AG04450 (cell line): ENCODE measurements at regions not wholly inside any gene's neighbourhood (a gene's known extent, or its start where the extent isn't known, plus 50 kb on each side); places are given as distances from the start of the nearest gene placed in this dataset.

ENCODE experiments used
- CTCF ChIA-PET: fragments of 300-600, 350-600 bp; formaldehyde crosslinking; extraction: SDS; loops from one replicate; lab custom pipeline; 2022; ENCODE audit warnings: antibody characterized with exemption, inconsistent platforms; lab: Charles Lee
- POLR2A ChIA-PET: fragments of 350-600 bp; formaldehyde crosslinking; extraction: SDS; loops from one replicate; lab custom pipeline; 2021; ENCODE audit warnings: antibody characterized with exemption, inconsistent platforms; lab: Yijun Ruan, JAX
- DNase-seq: peaks from one replicate; pipeline ENCODE4 v3.0.0-alpha.2; 2011; ENCODE audit warnings: low read depth, low spot score
- H3K27ac ChIP-seq: one replicate; pipeline ENCODE4 v1.5.1; 2012; ENCODE audit warnings: low read depth, low read length, control low read depth
- H3K27me3 ChIP-seq: one replicate; pipeline ENCODE4 v1.6.0; 2012; ENCODE audit warnings: low read length; ENCODE audit not compliant: control insufficient read depth, insufficient read depth
- H3K4me3 ChIP-seq: 2 replicates; pipeline ENCODE4 v1.5.1; 2011; ENCODE audit warnings: mild to moderate bottlenecking, low read depth, low read length, control low read depth
- H3K9me3 ChIP-seq: 2 replicates; pipeline ENCODE4 v1.5.1; 2012; ENCODE audit warnings: low read length; ENCODE audit not compliant: control insufficient read depth, insufficient read depth
- CTCF ChIP-seq: IDR thresholded peaks from 2 replicates; pipeline ENCODE4 v1.5.1; 2011; ENCODE audit warnings: low read depth, low read length, control low read depth, inconsistent platforms

- CTCF ChIA-PET = no interaction called here
- no peaks in the 10 kb centered on the region for H3K27me3 ChIP-seq
Measured at GRCh38 chr4:110675426-110675825, 52.5 kb upstream of the PITX2 start.

GRCh38 chr4:110676241-110676640 lies 53.4 kb upstream of the PITX2 start:
- no peaks in the 10 kb centered on the region for H3K9me3 ChIP-seq
- H3K4me3 ChIP-seq = no peak overlapping the region
- CTCF ChIA-PET = interaction anchor here (0.6 kb wide), 1 partner anchor 26 kb away, joined by 3 read pairs; no protein-coding TSS in a partner anchor
- POLR2A ChIA-PET = no interaction called here
- TF ChIP-seq CTCF = no peak
- H3K27me3 ChIP-seq = no peaks in the 10 kb centered on the region
- H3K27ac ChIP-seq = no peak overlapping the region
- DNase-seq = no peak

More at GRCh38 chr4:110675426-110675825, 52.5 kb upstream of the PITX2 start:
- TF ChIP-seq CTCF = no peak
- POLR2A ChIA-PET = no interaction called here
- DNase-seq = no peak
- Histone ChIP-seq H3K9me3 (no peaks in the 10 kb centered on the region), H3K27ac (no peak overlapping the region), H3K4me3 (no peak overlapping the region)

- H3K4me3 ChIP-seq = no peak overlapping the region
- H3K9me3 ChIP-seq = no peaks in the 10 kb centered on the region
- no peak for DNase-seq
- no peaks in the 10 kb centered on the region for H3K27me3 ChIP-seq
- H3K27ac ChIP-seq = no peak overlapping the region
- ChIA-PET CTCF (no interaction called here), POLR2A (no interaction called here)
- TF ChIP-seq CTCF = no peak
Measured at GRCh38 chr4:110678517-110679227, 55.8 kb upstream of the PITX2 start.

- no peaks in the 10 kb centered on the region for H3K27me3 ChIP-seq
- H3K9me3 ChIP-seq = no peaks in the 10 kb centered on the region
- POLR2A ChIA-PET = no interaction called here
- CTCF ChIA-PET = no interaction called here
- DNase-seq = no peak
- no peak overlapping the region for H3K27ac ChIP-seq
- H3K4me3 ChIP-seq = no peak overlapping the region
- no peak for TF ChIP-seq CTCF
Measured at GRCh38 chr4:110680265-110680664, 57.4 kb upstream of the PITX2 start.

- TF ChIP-seq CTCF = no peak
- no peaks in the 10 kb centered on the region for H3K27me3 ChIP-seq
- no peak overlapping the region for H3K4me3 ChIP-seq
- ChIA-PET POLR2A (no interaction called here), CTCF (interaction anchor here (1.0 kb wide), 1 partner anchor 49 kb away, joined by 3 read pairs; no protein-coding TSS in a partner anchor)
- no peak for DNase-seq
- H3K9me3 ChIP-seq = no peaks in the 10 kb centered on the region
- H3K27ac ChIP-seq = no peak overlapping the region
Measured at GRCh38 chr4:110681381-110681780, 58.5 kb upstream of the PITX2 start.
